Activated CD8-positive, alpha-beta memory T cell treated with anti-CD3 and anti-CD28 coated beads, Interleukin-2, amount 10 ng/mL, durations not matched to agents 7 days and 5 days (primary cell): ENCODE measurements at regions not wholly inside any gene's neighbourhood (a gene's known extent, or its start where the extent isn't known, plus 50 kb on each side); places are given as distances from the start of the nearest gene placed in this dataset.

Source experiments
- ATAC-seq: fragments of 150-1000 bp; cut with Tn5 transposase; one replicate; pipeline ENCODE4 v1.10.0; 2021; ENCODE audit warnings: moderate library complexity
- CTCF ChIA-PET: fragments of 350-600 bp; sonication (Branson Sonifier 250); formaldehyde crosslinking; loops from one replicate; lab custom pipeline; 2021; ENCODE audit warnings: antibody characterized with exemption; lab: Charles Lee
- DNase-seq: peaks from one replicate; pipeline ENCODE4 v3.0.0-alpha.2; 2020
- H3K27ac Mint-ChIP-seq: one replicate; pipeline ENCODE4 v1.8.0; 2021; ENCODE audit warnings: mild to moderate bottlenecking, mixed read lengths
- H3K27me3 Mint-ChIP-seq: one replicate; pipeline ENCODE4 v1.8.0; 2021; ENCODE audit warnings: mixed read lengths
- H3K36me3 Mint-ChIP-seq: one replicate; pipeline ENCODE4 v1.8.0; 2021; ENCODE audit warnings: mild to moderate bottlenecking, mixed read lengths
- H3K4me1 Mint-ChIP-seq: one replicate; pipeline ENCODE4 v1.8.0; 2021; ENCODE audit warnings: mixed read lengths
- H3K4me3 Mint-ChIP-seq: one replicate; pipeline ENCODE4 v1.8.0; 2021; ENCODE audit warnings: mild to moderate bottlenecking, moderate library complexity, mixed read lengths
- H3K9me3 Mint-ChIP-seq: one replicate; pipeline ENCODE4 v1.8.0; 2022; ENCODE audit warnings: low read depth, mixed read lengths

- CTCF ChIA-PET, result no interaction called here
- Mint-ChIP-seq H3K36me3 (no peaks in the 10 kb centered on the region), H3K27me3 (peaks cover 8% of the 10 kb centered on the region), H3K27ac (no peak overlapping the region), H3K4me1 (no peaks in the 10 kb centered on the region), H3K4me3 (no peak overlapping the region), H3K9me3 (no peaks in the 10 kb centered on the region)
- ATAC-seq (no peak), DNase-seq (no peak)
These were observed 115.8 kb downstream of the ETNK1 start for GRCh38 chr12:22740656-22741355.

GRCh38 chr12:22743700-22744099, 118.7 kb downstream of the ETNK1 start:
- H3K36me3 Mint-ChIP-seq, result no peaks in the 10 kb centered on the region
- H3K4me1 Mint-ChIP-seq, result no peaks in the 10 kb centered on the region
- CTCF ChIA-PET, result no interaction called here
- H3K27me3 Mint-ChIP-seq, result peaks cover 11% of the 10 kb centered on the region
- DNase-seq, result no peak
- no peaks in the 10 kb centered on the region for H3K9me3 Mint-ChIP-seq
- H3K4me3 Mint-ChIP-seq, result no peak overlapping the region
- no peak for ATAC-seq
- no peak overlapping the region for H3K27ac Mint-ChIP-seq

GRCh38 chr12:22744197-22744596, 119.2 kb downstream of the ETNK1 start:
- no peak for DNase-seq
- ATAC-seq, result no peak
- no peaks in the 10 kb centered on the region for H3K36me3 Mint-ChIP-seq
- peaks cover 9% of the 10 kb centered on the region for H3K27me3 Mint-ChIP-seq
- CTCF ChIA-PET, result no interaction called here
- no peak overlapping the region for H3K4me3 Mint-ChIP-seq
- H3K9me3 Mint-ChIP-seq, result no peaks in the 10 kb centered on the region
- no peak overlapping the region for H3K27ac Mint-ChIP-seq
- no peaks in the 10 kb centered on the region for H3K4me1 Mint-ChIP-seq

- Mint-ChIP-seq H3K4me1 (no peaks in the 10 kb centered on the region), H3K36me3 (no peaks in the 10 kb centered on the region), H3K27ac (no peak overlapping the region), H3K4me3 (no peak overlapping the region), H3K27me3 (peaks cover 9% of the 10 kb centered on the region), H3K9me3 (no peaks in the 10 kb centered on the region)
- ATAC-seq, result no peak
- no peak for DNase-seq
- CTCF ChIA-PET, result no interaction called here
These were observed 121.7 kb downstream of the ETNK1 start for GRCh38 chr12:22746720-22747119.

GRCh38 chr12:22755629-22756028, 130.7 kb downstream of the ETNK1 start:
- Mint-ChIP-seq H3K27ac (no peak overlapping the region), H3K4me3 (no peak overlapping the region), H3K27me3 (no peaks in the 10 kb centered on the region), H3K4me1 (no peaks in the 10 kb centered on the region), H3K9me3 (no peaks in the 10 kb centered on the region), H3K36me3 (no peaks in the 10 kb centered on the region)
- CTCF ChIA-PET, result no interaction called here
- DNase-seq, result no peak
- no peak for ATAC-seq

GRCh38 chr12:22759769-22760674, 135.1 kb downstream of the ETNK1 start:
- Mint-ChIP-seq H3K27me3 (no peaks in the 10 kb centered on the region), H3K4me3 (no peak overlapping the region), H3K27ac (no peak overlapping the region), H3K9me3 (no peaks in the 10 kb centered on the region), H3K4me1 (no peaks in the 10 kb centered on the region), H3K36me3 (no peaks in the 10 kb centered on the region)
- CTCF ChIA-PET, result no interaction called here
- no peak for DNase-seq
- ATAC-seq, result no peak

GRCh38 chr12:22765421-22766130, 140.6 kb downstream of the ETNK1 start:
- H3K36me3 Mint-ChIP-seq, result no peaks in the 10 kb centered on the region
- H3K4me3 Mint-ChIP-seq, result no peak overlapping the region
- no peak for ATAC-seq
- CTCF ChIA-PET, result interaction anchor here (0.6 kb wide), 1 partner anchor 59 kb away, joined by 3 read pairs; no protein-coding TSS in a partner anchor
- H3K27ac Mint-ChIP-seq, result no peak overlapping the region
- no peaks in the 10 kb centered on the region for H3K4me1 Mint-ChIP-seq
- no peaks in the 10 kb centered on the region for H3K9me3 Mint-ChIP-seq
- H3K27me3 Mint-ChIP-seq, result peaks cover 4% of the 10 kb centered on the region
- no peak for DNase-seq

- Mint-ChIP-seq H3K36me3 (no peaks in the 10 kb centered on the region), H3K27ac (no peak overlapping the region), H3K27me3 (peaks cover 4% of the 10 kb centered on the region), H3K4me3 (no peak overlapping the region), H3K4me1 (no peaks in the 10 kb centered on the region), H3K9me3 (no peaks in the 10 kb centered on the region)
- ATAC-seq (no peak), DNase-seq (no peak)
- CTCF ChIA-PET, result no interaction called here
These were observed 142.0 kb downstream of the ETNK1 start for GRCh38 chr12:22766911-22767420.

GRCh38 chr12:22781339-22781738, 156.4 kb downstream of the ETNK1 start:
- H3K4me3 Mint-ChIP-seq, result no peak overlapping the region
- no peak for DNase-seq
- H3K27me3 Mint-ChIP-seq, result peaks cover 2% of the 10 kb centered on the region
- no peak for ATAC-seq
- no peak overlapping the region for H3K27ac Mint-ChIP-seq
- H3K9me3 Mint-ChIP-seq, result no peaks in the 10 kb centered on the region
- H3K36me3 Mint-ChIP-seq, result no peaks in the 10 kb centered on the region
- no peaks in the 10 kb centered on the region for H3K4me1 Mint-ChIP-seq
- CTCF ChIA-PET, result no interaction called here

- Mint-ChIP-seq H3K27ac (no peak overlapping the region), H3K9me3 (no peaks in the 10 kb centered on the region), H3K4me1 (no peaks in the 10 kb centered on the region), H3K36me3 (no peaks in the 10 kb centered on the region), H3K27me3 (no peaks in the 10 kb centered on the region), H3K4me3 (no peak overlapping the region)
- DNase-seq, result no peak
- CTCF ChIA-PET, result no interaction called here
- no peak for ATAC-seq
These were observed 162.6 kb downstream of the ETNK1 start for GRCh38 chr12:22787557-22787956.

GRCh38 chr12:22788913-22789312, 163.9 kb downstream of the ETNK1 start:
- Mint-ChIP-seq H3K4me3 (no peak overlapping the region), H3K9me3 (no peaks in the 10 kb centered on the region), H3K27ac (no peak overlapping the region), H3K27me3 (no peaks in the 10 kb centered on the region), H3K4me1 (no peaks in the 10 kb centered on the region), H3K36me3 (no peaks in the 10 kb centered on the region)
- DNase-seq, result no peak
- ATAC-seq, result no peak
- CTCF ChIA-PET, result no interaction called here

- no peaks in the 10 kb centered on the region for H3K27me3 Mint-ChIP-seq
- no peak overlapping the region for H3K27ac Mint-ChIP-seq
- no peak for ATAC-seq
- H3K36me3 Mint-ChIP-seq, result no peaks in the 10 kb centered on the region
- CTCF ChIA-PET, result no interaction called here
- DNase-seq, result no peak
- H3K4me1 Mint-ChIP-seq, result no peaks in the 10 kb centered on the region
- no peaks in the 10 kb centered on the region for H3K9me3 Mint-ChIP-seq
- no peak overlapping the region for H3K4me3 Mint-ChIP-seq
These were observed 167.2 kb downstream of the ETNK1 start for GRCh38 chr12:22792138-22792537.

GRCh38 chr12:22794017-22794416, 169.0 kb downstream of the ETNK1 start:
- H3K4me3 Mint-ChIP-seq, result no peak overlapping the region
- H3K36me3 Mint-ChIP-seq, result no peaks in the 10 kb centered on the region
- ATAC-seq (no peak), DNase-seq (no peak)
- H3K9me3 Mint-ChIP-seq, result no peaks in the 10 kb centered on the region
- no peak overlapping the region for H3K27ac Mint-ChIP-seq
- H3K27me3 Mint-ChIP-seq, result no peaks in the 10 kb centered on the region
- CTCF ChIA-PET, result no interaction called here
- no peaks in the 10 kb centered on the region for H3K4me1 Mint-ChIP-seq
